CD1c-positive myeloid dendritic cell (primary cell): ENCODE measurements at regions not wholly inside any gene's neighbourhood (a gene's known extent, or its start where the extent isn't known, plus 50 kb on each side); places are given as distances from the start of the nearest gene placed in this dataset.
A peak's percentile ranks its signal among the peaks of the same experiment; 100 is the strongest.
"Not testable (repeated sequence)": the region's sequence is repeated elsewhere in the genome, so short reads cannot be mapped to it uniquely, and the experiment has no call there.

Experiments used
- DNase-seq: peaks from one replicate; pipeline ENCODE4 v3.0.0-alpha.2; 2016; ENCODE audit errors: extremely low spot score

DNA sequence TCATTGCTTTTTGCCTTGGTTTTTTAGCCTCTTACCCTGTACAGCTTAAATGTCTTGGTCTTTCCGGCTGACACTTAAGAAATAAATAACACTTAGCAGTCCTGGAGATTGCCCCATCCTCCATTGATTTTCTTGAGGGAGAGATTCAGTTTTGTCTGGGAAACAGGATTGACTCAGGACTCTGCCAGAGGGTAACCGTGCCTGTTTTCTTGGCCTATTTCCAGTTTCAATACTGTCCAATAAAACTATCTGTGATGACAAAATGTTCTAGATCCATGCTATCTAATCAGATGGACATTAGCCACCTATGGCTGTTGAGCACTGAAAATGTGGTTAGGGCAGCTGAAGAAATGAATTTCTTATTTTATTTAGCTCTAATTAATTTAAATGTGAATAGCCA is 216.1 kb downstream of the DUSP10 start:
- DNase-seq, result no peak

DNA sequence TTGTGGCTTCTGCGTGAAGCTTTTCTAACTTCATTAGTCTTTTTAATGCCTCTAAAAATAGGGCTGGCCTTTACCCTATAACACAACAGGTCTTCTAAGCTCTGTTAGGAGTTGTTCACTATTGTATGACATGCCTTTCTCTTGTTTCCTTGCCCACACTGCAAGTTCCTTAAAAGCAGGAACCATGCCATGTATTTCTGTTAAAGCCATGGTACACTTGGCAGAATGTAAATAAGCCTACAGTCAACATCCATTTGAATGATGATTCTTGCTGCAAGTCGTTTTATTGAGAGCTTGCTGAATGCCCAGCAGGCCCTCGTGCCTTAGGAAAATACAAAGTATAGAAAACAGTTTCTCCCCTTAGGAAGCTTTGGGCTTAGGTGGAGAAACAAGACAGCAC is 214.6 kb downstream of the DUSP10 start:
- no peak for DNase-seq

- DNase-seq, result no peak
Measured at GRCh38 chr1:221527886-221528624, 213.8 kb downstream of the DUSP10 start.

GRCh38 chr1:221530159-221530558 is 211.7 kb downstream of the DUSP10 start:
- not testable (repeated sequence) for DNase-seq

DNA sequence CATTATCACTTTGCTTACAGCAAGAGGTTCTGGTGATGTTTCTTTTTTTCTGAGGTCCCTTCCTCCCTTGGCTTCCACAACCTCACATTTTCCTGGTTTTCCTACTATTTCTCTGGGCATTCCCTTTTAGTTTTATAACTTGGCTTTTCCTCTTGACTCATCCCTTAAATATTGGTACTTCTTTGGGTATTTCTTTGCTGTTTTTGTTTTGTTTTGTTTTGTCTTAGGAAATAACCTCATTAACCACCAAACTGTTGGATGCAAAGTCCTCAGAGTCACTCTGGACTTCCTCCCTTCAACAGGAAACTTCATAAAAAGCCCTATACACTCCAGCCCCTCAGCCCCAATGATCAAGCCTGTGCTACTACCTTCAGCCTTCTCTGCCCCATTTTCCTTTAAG is 211.1 kb downstream of the DUSP10 start:
- no peak for DNase-seq

- no peak for DNase-seq
Measured at GRCh38 chr1:221532071-221532773, 209.7 kb downstream of the DUSP10 start.

GRCh38 chr1:221541296-221541695 is 200.6 kb downstream of the DUSP10 start:
- no peak for DNase-seq

GRCh38 chr1:221543529-221544120 is 198.3 kb downstream of the DUSP10 start:
- peak; percentile 20 for DNase-seq

DNA sequence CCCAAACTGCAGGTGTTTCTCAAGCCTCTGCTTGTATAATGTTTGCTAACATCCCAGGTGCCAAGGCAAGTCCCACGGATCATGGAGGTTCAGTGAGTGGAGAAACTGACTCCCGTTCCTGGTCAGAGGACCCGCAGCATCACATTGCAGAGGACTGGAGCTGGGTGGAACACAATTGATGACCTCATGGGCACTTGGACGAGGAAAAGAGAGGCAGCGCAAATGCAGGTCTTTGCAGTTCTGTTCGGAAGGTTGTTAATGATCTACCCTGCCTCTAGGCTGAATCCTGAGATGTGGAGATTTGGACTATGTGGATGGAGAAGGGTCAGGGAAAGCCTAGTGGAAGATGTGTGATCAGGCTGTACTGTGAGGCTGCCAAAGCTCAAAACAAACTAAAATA is 192.9 kb downstream of the DUSP10 start:
- DNase-seq, result no peak

GRCh38 chr1:221549815-221550214 is 192.1 kb downstream of the DUSP10 start:
- no peak for DNase-seq

- not testable (repeated sequence) for DNase-seq
Measured at GRCh38 chr1:221552792-221553191, 189.1 kb downstream of the DUSP10 start.

- DNase-seq, result no peak
Measured at GRCh38 chr1:221555689-221556433, 186.0 kb downstream of the DUSP10 start.

GRCh38 chr1:221556435-221556834 is 185.5 kb downstream of the DUSP10 start:
- DNase-seq, result no peak

GRCh38 chr1:221557013-221557412 is 184.9 kb downstream of the DUSP10 start:
- DNase-seq, result no peak

- no peak for DNase-seq
Measured at GRCh38 chr1:221558396-221558795, 183.5 kb downstream of the DUSP10 start.

DNA sequence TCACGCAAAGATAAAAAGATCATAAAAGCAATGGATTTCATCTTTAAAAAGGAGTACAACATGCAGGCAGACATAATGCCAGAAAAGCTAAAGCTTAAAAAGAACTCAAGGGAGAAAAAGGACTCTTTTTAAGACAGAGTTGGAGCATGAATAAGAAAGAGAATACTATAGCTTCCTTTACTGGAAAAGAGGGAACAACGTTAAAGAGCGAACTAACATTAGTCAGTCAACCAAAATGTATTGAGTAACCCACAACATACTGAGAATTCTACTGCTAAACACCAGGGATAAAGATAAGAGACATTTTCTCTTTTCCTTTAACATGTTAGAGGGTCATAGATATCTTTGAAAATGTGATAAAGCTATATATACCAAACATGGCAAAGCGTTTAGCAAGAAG is 182.0 kb downstream of the DUSP10 start:
- peak; percentile 11 for DNase-seq

DNA sequence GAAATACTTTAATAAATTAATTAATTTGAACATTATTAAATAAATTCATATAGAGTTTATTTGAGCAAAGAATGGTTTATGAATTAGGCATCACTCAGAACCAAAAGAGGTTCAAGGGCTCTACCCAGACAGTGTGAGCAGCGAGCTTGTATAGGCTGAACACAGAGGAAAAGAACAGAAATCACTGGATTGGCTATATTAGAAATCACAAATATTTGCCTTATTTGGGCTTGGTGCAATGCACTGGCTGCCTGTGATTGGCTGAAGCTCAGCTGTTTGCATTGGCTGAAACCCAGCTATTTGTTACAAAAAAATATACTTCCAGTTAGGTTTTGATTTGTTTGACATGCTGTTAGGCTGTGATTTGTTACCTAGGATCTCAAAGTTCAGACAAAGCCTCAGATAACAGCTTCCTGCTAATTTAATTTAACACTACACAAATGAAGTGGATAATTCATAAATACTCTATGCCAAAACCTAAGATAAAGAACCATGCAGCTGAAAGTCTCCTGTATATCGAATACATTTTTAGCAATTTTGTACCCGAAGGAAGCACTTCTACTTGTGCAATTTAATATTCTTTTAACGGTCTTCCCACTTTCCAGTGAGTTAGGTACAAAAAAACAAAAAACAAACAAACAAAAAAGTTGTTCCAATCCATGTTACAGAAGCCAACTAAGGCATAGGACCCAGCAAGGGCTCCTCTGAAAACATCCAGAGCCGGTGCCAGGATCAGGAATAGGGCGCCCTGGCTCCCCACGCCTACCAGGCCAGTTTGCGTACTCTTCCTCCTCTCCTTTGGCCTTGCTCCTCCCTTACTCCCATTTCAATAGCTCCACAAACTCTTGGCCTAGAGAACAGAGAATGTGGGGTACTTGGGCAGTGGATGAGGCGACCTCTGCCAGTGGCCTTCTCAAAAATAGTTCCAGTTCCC is 179.1 kb downstream of the DUSP10 start:
- DNase-seq, result no peak

- no peak for DNase-seq
Measured at GRCh38 chr1:221563476-221563921, 178.4 kb downstream of the DUSP10 start.

GRCh38 chr1:221564891-221565290 is 177.0 kb downstream of the DUSP10 start:
- no peak for DNase-seq

DNA sequence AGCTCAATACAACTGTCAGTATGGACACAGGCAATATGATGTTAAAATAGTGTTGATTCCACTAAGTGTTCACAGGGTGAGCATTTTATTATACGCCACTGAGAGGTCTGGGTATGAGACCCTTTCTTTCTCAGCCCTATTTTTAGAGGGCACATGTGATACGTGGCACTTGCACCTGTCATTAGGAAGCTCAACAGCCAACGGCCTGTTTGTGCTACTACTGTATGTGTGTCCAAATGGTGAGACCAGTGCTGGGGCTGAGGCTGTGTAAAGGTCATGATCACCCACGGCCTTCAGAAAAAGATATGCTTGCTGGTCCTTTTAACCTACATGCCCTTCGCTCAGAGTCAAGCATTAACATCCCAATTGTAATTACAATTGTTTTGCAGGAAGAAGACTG is 176.2 kb downstream of the DUSP10 start:
- DNase-seq, result no peak

- DNase-seq, result no peak
Measured at GRCh38 chr1:221567859-221568507, 173.9 kb downstream of the DUSP10 start.
